ENCODE measurements at regions not wholly inside any gene's neighbourhood (a gene's known extent, or its start where the extent isn't known, plus 50 kb on each side); places are given as distances from the start of the nearest gene placed in this dataset.
"Not testable (repeated sequence)": the region's sequence is repeated elsewhere in the genome, so short reads cannot be mapped to it uniquely, and the experiment has no call there.

GRCh38 chr7:84941936-84942335 lies 244.9 kb downstream of the SEMA3D start:
- H3K27me3 ChIP-seq (ENCODE audit: control insufficient read depth, insufficient read depth, low read length): no peaks in the 10 kb centered on the region
- H3K4me3 ChIP-seq (ENCODE audit: low read length): no peak overlapping the region
- no peaks in the 10 kb centered on the region for H3K36me3 ChIP-seq (ENCODE audit: control insufficient read depth, insufficient read depth, low read length)
- H3K27ac ChIP-seq (ENCODE audit: low read depth, low read length): no peak overlapping the region
- no peaks in the 10 kb centered on the region for H3K4me1 ChIP-seq (ENCODE audit: control insufficient read depth, insufficient read depth, low read length)
- H3K9ac ChIP-seq (ENCODE audit: low read length): no peak overlapping the region

GRCh38 chr7:84941291-84941690 lies 245.6 kb downstream of the SEMA3D start:
- H3K9ac ChIP-seq (ENCODE audit: low read length): no peak overlapping the region
- H3K4me1 ChIP-seq (ENCODE audit: control insufficient read depth, insufficient read depth, low read length): no peaks in the 10 kb centered on the region
- H3K36me3 ChIP-seq (ENCODE audit: control insufficient read depth, insufficient read depth, low read length): no peaks in the 10 kb centered on the region
- H3K4me3 ChIP-seq (ENCODE audit: low read length): no peak overlapping the region
- H3K27ac ChIP-seq (ENCODE audit: low read depth, low read length): no peak overlapping the region
- no peaks in the 10 kb centered on the region for H3K27me3 ChIP-seq (ENCODE audit: control insufficient read depth, insufficient read depth, low read length)

GRCh38 chr7:84939888-84940287 lies 247.0 kb downstream of the SEMA3D start:
- Histone ChIP-seq H3K27me3 (ENCODE audit: control insufficient read depth, insufficient read depth, low read length) (no peaks in the 10 kb centered on the region), H3K9ac (ENCODE audit: low read length) (no peak overlapping the region), H3K4me1 (ENCODE audit: control insufficient read depth, insufficient read depth, low read length) (no peaks in the 10 kb centered on the region), H3K4me3 (ENCODE audit: low read length) (no peak overlapping the region), H3K36me3 (ENCODE audit: control insufficient read depth, insufficient read depth, low read length) (no peaks in the 10 kb centered on the region), H3K27ac (ENCODE audit: low read depth, low read length) (no peak overlapping the region)

GRCh38 chr7:84939442-84939841 lies 247.4 kb downstream of the SEMA3D start:
- Histone ChIP-seq H3K27ac (ENCODE audit: low read depth, low read length) (no peak overlapping the region), H3K27me3 (ENCODE audit: control insufficient read depth, insufficient read depth, low read length) (no peaks in the 10 kb centered on the region), H3K4me1 (ENCODE audit: control insufficient read depth, insufficient read depth, low read length) (no peaks in the 10 kb centered on the region), H3K4me3 (ENCODE audit: low read length) (no peak overlapping the region), H3K36me3 (ENCODE audit: control insufficient read depth, insufficient read depth, low read length) (no peaks in the 10 kb centered on the region), H3K9ac (ENCODE audit: low read length) (no peak overlapping the region)

GRCh38 chr7:84924353-84924752 lies 262.5 kb downstream of the SEMA3D start:
- no peak overlapping the region for H3K27ac ChIP-seq (ENCODE audit: low read depth, low read length)
- H3K9ac ChIP-seq (ENCODE audit: low read length): no peak overlapping the region
- H3K27me3 ChIP-seq (ENCODE audit: control insufficient read depth, insufficient read depth, low read length): no peaks in the 10 kb centered on the region
- no peaks in the 10 kb centered on the region for H3K36me3 ChIP-seq (ENCODE audit: control insufficient read depth, insufficient read depth, low read length)
- no peaks in the 10 kb centered on the region for H3K4me1 ChIP-seq (ENCODE audit: control insufficient read depth, insufficient read depth, low read length)
- no peak overlapping the region for H3K4me3 ChIP-seq (ENCODE audit: low read length)

GRCh38 chr7:84923348-84923747 lies 263.5 kb downstream of the SEMA3D start:
- Histone ChIP-seq H3K4me1 (ENCODE audit: control insufficient read depth, insufficient read depth, low read length) (no peaks in the 10 kb centered on the region), H3K36me3 (ENCODE audit: control insufficient read depth, insufficient read depth, low read length) (no peaks in the 10 kb centered on the region), H3K27me3 (ENCODE audit: control insufficient read depth, insufficient read depth, low read length) (no peaks in the 10 kb centered on the region), H3K27ac (ENCODE audit: low read depth, low read length) (no peak overlapping the region), H3K9ac (ENCODE audit: low read length) (no peak overlapping the region), H3K4me3 (ENCODE audit: low read length) (no peak overlapping the region)

- Histone ChIP-seq H3K27ac (ENCODE audit: low read depth, low read length) (no peak overlapping the region), H3K4me1 (ENCODE audit: control insufficient read depth, insufficient read depth, low read length) (no peaks in the 10 kb centered on the region), H3K27me3 (ENCODE audit: control insufficient read depth, insufficient read depth, low read length) (no peaks in the 10 kb centered on the region), H3K36me3 (ENCODE audit: control insufficient read depth, insufficient read depth, low read length) (no peaks in the 10 kb centered on the region), H3K9ac (ENCODE audit: low read length) (no peak overlapping the region), H3K4me3 (ENCODE audit: low read length) (no peak overlapping the region)
Observed at GRCh38 chr7:84921154-84921553, 265.7 kb downstream of the SEMA3D start.

GRCh38 chr7:84916973-84917372 lies 269.9 kb downstream of the SEMA3D start:
- H3K36me3 ChIP-seq (ENCODE audit: control insufficient read depth, insufficient read depth, low read length); H3K9ac ChIP-seq (ENCODE audit: low read length); H3K4me3 ChIP-seq (ENCODE audit: low read length); H3K27me3 ChIP-seq (ENCODE audit: control insufficient read depth, insufficient read depth, low read length); H3K4me1 ChIP-seq (ENCODE audit: control insufficient read depth, insufficient read depth, low read length); H3K27ac ChIP-seq (ENCODE audit: low read depth, low read length): not testable (repeated sequence)

- H3K27ac ChIP-seq (ENCODE audit: low read depth, low read length): no peak overlapping the region
- H3K4me3 ChIP-seq (ENCODE audit: low read length): no peak overlapping the region
- no peaks in the 10 kb centered on the region for H3K27me3 ChIP-seq (ENCODE audit: control insufficient read depth, insufficient read depth, low read length)
- H3K4me1 ChIP-seq (ENCODE audit: control insufficient read depth, insufficient read depth, low read length): no peaks in the 10 kb centered on the region
- H3K36me3 ChIP-seq (ENCODE audit: control insufficient read depth, insufficient read depth, low read length): no peaks in the 10 kb centered on the region
- no peak overlapping the region for H3K9ac ChIP-seq (ENCODE audit: low read length)
Observed at GRCh38 chr7:84916161-84916560, 270.7 kb downstream of the SEMA3D start.

GRCh38 chr7:84914598-84914997 lies 272.3 kb downstream of the SEMA3D start:
- Histone ChIP-seq H3K27me3 (ENCODE audit: control insufficient read depth, insufficient read depth, low read length) (no peaks in the 10 kb centered on the region), H3K4me3 (ENCODE audit: low read length) (no peak overlapping the region), H3K9ac (ENCODE audit: low read length) (no peak overlapping the region), H3K27ac (ENCODE audit: low read depth, low read length) (no peak overlapping the region), H3K4me1 (ENCODE audit: control insufficient read depth, insufficient read depth, low read length) (no peaks in the 10 kb centered on the region), H3K36me3 (ENCODE audit: control insufficient read depth, insufficient read depth, low read length) (no peaks in the 10 kb centered on the region)

- Histone ChIP-seq H3K4me3 (ENCODE audit: low read length) (no peak overlapping the region), H3K36me3 (ENCODE audit: control insufficient read depth, insufficient read depth, low read length) (no peaks in the 10 kb centered on the region), H3K9ac (ENCODE audit: low read length) (no peak overlapping the region), H3K27me3 (ENCODE audit: control insufficient read depth, insufficient read depth, low read length) (no peaks in the 10 kb centered on the region), H3K27ac (ENCODE audit: low read depth, low read length) (no peak overlapping the region), H3K4me1 (ENCODE audit: control insufficient read depth, insufficient read depth, low read length) (no peaks in the 10 kb centered on the region)
Observed at GRCh38 chr7:84913731-84914130, 273.1 kb downstream of the SEMA3D start.

- Histone ChIP-seq H3K27ac (ENCODE audit: low read depth, low read length) (no peak overlapping the region), H3K9ac (ENCODE audit: low read length) (no peak overlapping the region), H3K36me3 (ENCODE audit: control insufficient read depth, insufficient read depth, low read length) (no peaks in the 10 kb centered on the region), H3K4me3 (ENCODE audit: low read length) (no peak overlapping the region), H3K4me1 (ENCODE audit: control insufficient read depth, insufficient read depth, low read length) (no peaks in the 10 kb centered on the region), H3K27me3 (ENCODE audit: control insufficient read depth, insufficient read depth, low read length) (no peaks in the 10 kb centered on the region)
Observed at GRCh38 chr7:84912993-84913635, 273.7 kb downstream of the SEMA3D start.

GRCh38 chr7:84912537-84912936 lies 274.3 kb downstream of the SEMA3D start:
- H3K27ac ChIP-seq (ENCODE audit: low read depth, low read length): no peak overlapping the region
- H3K4me3 ChIP-seq (ENCODE audit: low read length): no peak overlapping the region
- H3K4me1 ChIP-seq (ENCODE audit: control insufficient read depth, insufficient read depth, low read length): no peaks in the 10 kb centered on the region
- H3K27me3 ChIP-seq (ENCODE audit: control insufficient read depth, insufficient read depth, low read length): no peaks in the 10 kb centered on the region
- H3K9ac ChIP-seq (ENCODE audit: low read length): no peak overlapping the region
- H3K36me3 ChIP-seq (ENCODE audit: control insufficient read depth, insufficient read depth, low read length): no peaks in the 10 kb centered on the region

All from rectal smooth muscle tissue (tissue), 1 donor.